ENCODE measurements at regions not wholly inside any gene's neighbourhood (a gene's known extent, or its start where the extent isn't known, plus 50 kb on each side); places are given as distances from the start of the nearest gene placed in this dataset.
A peak's percentile ranks its signal among the peaks of the same experiment; 100 is the strongest.

- intact Hi-C loops (cut with DNase I; ENCODE audit: low total_unique reads), result loop anchor here (10.0 kb wide), 1 partner anchor 725 kb away; no protein-coding TSS in a partner anchor
- 84 to 92% methylated on average over 16 of the region's 16 CpGs for WGBS, 2 donors
- no peak for DNase-seq (ENCODE audit: low spot score in 2 of 2)
- TF ChIP-seq, protein P1, sequence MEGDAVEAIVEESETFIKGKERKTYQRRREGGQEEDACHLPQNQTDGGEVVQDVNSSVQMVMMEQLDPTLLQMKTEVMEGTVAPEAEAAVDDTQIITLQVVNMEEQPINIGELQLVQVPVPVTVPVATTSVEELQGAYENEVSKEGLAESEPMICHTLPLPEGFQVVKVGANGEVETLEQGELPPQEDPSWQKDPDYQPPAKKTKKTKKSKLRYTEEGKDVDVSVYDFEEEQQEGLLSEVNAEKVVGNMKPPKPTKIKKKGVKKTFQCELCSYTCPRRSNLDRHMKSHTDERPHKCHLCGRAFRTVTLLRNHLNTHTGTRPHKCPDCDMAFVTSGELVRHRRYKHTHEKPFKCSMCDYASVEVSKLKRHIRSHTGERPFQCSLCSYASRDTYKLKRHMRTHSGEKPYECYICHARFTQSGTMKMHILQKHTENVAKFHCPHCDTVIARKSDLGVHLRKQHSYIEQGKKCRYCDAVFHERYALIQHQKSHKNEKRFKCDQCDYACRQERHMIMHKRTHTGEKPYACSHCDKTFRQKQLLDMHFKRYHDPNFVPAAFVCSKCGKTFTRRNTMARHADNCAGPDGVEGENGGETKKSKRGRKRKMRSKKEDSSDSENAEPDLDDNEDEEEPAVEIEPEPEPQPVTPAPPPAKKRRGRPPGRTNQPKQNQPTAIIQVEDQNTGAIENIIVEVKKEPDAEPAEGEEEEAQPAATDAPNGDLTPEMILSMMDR (IDR thresholded peaks at IDR 0.05), result no peak
- TF ChIP-seq POLR2A (IDR thresholded peaks at IDR 0.05), result no peak
- H3K4me3 ChIP-seq (ENCODE audit: low read depth, poor library complexity, severe bottlenecking), result no peak overlapping the region
Measured at GRCh38 chr15:70469651-70470555, 293.5 kb downstream of the UACA start.

- intact Hi-C loops (cut with DNase I; ENCODE audit: low total_unique reads), result no loop called here
- DNase-seq (ENCODE audit: low spot score in 2 of 2), result no peak
- WGBS, 2 donors, result 85 to 90% methylated on average over 3 of the region's 3 CpGs
Measured at GRCh38 chr15:70469182-70469581, 294.2 kb downstream of the UACA start.

DNA sequence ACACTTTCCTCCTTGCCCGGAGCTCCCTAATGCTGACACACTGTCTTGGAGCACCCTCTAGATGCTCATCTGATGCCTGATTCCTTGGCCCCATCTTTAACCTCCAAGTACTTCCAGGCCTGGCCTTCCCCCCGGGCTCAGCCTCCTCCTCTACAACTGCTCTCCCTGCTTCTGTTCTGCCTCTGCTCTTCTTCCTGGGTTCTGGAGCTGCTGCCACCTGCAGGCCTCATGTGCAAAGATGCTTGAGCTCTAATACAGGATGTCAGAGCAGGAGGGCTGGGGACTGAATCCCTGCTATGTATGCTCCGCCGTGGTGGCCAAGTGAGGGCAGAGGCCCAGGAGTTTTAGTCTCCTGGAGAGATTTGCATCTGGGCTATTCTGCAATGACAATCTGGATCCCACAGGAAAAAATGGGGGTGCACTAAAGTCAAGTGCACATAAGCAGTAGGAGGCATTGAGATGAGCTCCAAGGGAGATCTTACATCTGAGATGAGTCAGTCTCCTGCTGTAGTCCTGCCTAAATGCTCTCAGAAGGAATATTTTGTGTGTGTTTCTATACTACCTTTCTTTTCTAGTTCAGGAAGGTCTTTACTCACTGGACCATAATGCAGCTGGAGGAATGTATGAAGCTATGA lies 296.3 kb downstream of the UACA start:
- peak in 1 of 2 donors; percentile 48 for DNase-seq (ENCODE audit: low spot score in 2 of 2)
- 23 to 34% methylated on average over 4 of the region's 4 CpGs for WGBS, 2 donors
- intact Hi-C loops (cut with DNase I; ENCODE audit: low total_unique reads), result no loop called here

More at GRCh38 chr15:70469182-70469581, 294.2 kb downstream of the UACA start:
- TF ChIP-seq, protein P1 (IDR thresholded peaks at IDR 0.05), result no peak
- TF ChIP-seq POLR2A (IDR thresholded peaks at IDR 0.05), result no peak
- H3K4me3 ChIP-seq (ENCODE audit: low read depth, poor library complexity, severe bottlenecking), result no peak overlapping the region

DNA sequence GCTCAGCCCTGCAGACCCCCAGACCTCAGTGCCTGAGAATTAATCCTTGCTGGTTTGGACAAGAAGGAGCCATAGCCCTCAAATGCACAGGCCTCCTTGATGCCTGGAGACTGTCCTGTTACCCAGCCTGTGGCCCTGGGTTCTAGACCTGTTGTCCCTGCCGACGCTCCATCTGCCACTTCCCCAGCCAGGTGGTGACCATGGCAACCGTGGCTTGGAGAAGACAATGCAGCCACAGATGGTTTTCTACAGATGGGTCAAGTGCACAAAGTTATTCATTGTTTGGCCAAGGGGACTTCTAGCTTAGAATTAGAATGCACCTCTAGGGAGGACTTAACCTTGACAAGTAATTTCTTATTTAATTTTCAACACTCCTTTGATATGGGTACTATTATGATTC lies 297.1 kb downstream of the UACA start:
- WGBS, 2 donors, result 66 to 86% methylated on average over 3 of the region's 3 CpGs
- no peak for DNase-seq (ENCODE audit: low spot score in 2 of 2)
- no peak for TF ChIP-seq POLR2A (IDR thresholded peaks at IDR 0.05)
- TF ChIP-seq, protein P1 (IDR thresholded peaks at IDR 0.05), result no peak
- intact Hi-C loops (cut with DNase I; ENCODE audit: low total_unique reads), result no loop called here
- H3K4me3 ChIP-seq (ENCODE audit: low read depth, poor library complexity, severe bottlenecking), result no peak overlapping the region

More for the DNA sequence above, 296.3 kb downstream of the UACA start:
- H3K4me3 ChIP-seq (ENCODE audit: low read depth, poor library complexity, severe bottlenecking), result no peak overlapping the region
- TF ChIP-seq, protein P1 (IDR thresholded peaks at IDR 0.05), result no peak
- TF ChIP-seq POLR2A (IDR thresholded peaks at IDR 0.05), result no peak

DNA sequence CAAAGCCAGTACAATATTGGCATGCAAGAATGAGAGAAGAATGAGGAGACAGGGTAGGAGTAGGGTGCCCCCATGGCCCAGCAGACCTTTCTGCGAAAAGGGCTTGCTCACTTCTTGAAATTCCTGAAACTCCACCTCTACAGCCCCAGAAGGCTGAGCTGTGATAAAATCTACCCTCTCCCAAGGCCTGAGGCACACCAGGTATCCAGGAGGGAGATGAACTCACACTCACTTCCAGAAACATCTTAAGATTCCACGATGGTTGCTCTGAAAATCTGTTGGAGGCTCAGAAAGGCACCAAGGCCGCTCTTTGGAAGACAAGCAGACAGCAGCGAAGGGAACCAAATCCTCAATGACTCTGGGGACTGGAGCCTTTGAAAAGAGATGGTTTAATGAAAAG lies 297.5 kb downstream of the UACA start:
- 89 to 90% methylated on average over 4 of the region's 4 CpGs for WGBS, 2 donors
- no peak overlapping the region for H3K4me3 ChIP-seq (ENCODE audit: low read depth, poor library complexity, severe bottlenecking)
- intact Hi-C loops (cut with DNase I; ENCODE audit: low total_unique reads), result no loop called here
- TF ChIP-seq, protein P1 (IDR thresholded peaks at IDR 0.05), result no peak
- TF ChIP-seq POLR2A (IDR thresholded peaks at IDR 0.05), result no peak
- DNase-seq (ENCODE audit: low spot score in 2 of 2), result no peak
